ENCODE measurements at regions not wholly inside any gene's neighbourhood (a gene's known extent, or its start where the extent isn't known, plus 50 kb on each side); places are given as distances from the start of the nearest gene placed in this dataset.

DNA sequence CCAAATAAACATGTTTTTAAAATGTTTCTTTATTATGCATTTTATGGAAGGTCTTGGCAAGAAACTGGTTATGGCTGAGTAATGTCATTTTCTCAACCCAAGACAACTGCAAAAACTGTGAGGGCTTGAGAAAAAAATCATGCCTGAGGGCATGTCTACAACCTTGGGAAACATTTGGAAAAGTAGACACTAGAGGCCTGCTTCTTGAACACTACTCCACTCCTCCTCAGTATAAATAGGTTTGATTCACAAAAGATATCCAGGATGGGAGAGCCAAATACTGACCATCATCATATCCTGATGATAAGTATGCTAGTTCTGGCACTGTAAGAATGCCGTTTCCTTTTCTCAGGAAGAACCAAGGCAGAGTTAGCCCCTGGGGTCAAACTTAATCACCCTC lies 71.1 kb downstream of the OSR1 start:
- H3K4me3 ChIP-seq (ENCODE audit: low read depth, low read length), result no peak overlapping the region
- TF ChIP-seq, protein P1, sequence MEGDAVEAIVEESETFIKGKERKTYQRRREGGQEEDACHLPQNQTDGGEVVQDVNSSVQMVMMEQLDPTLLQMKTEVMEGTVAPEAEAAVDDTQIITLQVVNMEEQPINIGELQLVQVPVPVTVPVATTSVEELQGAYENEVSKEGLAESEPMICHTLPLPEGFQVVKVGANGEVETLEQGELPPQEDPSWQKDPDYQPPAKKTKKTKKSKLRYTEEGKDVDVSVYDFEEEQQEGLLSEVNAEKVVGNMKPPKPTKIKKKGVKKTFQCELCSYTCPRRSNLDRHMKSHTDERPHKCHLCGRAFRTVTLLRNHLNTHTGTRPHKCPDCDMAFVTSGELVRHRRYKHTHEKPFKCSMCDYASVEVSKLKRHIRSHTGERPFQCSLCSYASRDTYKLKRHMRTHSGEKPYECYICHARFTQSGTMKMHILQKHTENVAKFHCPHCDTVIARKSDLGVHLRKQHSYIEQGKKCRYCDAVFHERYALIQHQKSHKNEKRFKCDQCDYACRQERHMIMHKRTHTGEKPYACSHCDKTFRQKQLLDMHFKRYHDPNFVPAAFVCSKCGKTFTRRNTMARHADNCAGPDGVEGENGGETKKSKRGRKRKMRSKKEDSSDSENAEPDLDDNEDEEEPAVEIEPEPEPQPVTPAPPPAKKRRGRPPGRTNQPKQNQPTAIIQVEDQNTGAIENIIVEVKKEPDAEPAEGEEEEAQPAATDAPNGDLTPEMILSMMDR (IDR thresholded peaks at IDR 0.05; ENCODE audit: control insufficient read depth, extremely low read depth, insufficient read depth), result no peak
- DNase-seq (ENCODE audit: low read depth), result no peak

DNA sequence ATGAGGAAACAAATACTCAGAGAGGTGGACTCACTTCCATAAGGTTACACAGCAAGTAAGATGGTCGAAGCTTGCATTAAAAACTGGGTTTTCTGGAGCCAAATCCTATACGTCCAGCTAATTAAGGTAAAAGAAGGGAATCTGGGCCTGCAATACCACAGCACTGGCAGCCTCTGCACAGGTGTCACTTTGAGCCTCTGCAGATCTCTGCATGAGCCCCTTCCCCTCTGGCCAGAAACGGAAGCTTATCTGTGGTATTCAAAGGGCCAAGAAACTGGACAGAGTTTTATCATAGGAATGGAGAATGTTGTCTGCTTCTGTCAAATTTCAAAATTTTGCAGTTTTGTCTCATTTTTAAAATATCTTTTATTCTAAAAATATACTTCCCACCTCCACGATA lies 76.1 kb downstream of the OSR1 start:
- H3K4me3 ChIP-seq (ENCODE audit: low read depth, low read length), result no peak overlapping the region
- no peak for DNase-seq (ENCODE audit: low read depth)
- TF ChIP-seq, protein P1 (IDR thresholded peaks at IDR 0.05; ENCODE audit: control insufficient read depth, extremely low read depth, insufficient read depth), result no peak

DNA sequence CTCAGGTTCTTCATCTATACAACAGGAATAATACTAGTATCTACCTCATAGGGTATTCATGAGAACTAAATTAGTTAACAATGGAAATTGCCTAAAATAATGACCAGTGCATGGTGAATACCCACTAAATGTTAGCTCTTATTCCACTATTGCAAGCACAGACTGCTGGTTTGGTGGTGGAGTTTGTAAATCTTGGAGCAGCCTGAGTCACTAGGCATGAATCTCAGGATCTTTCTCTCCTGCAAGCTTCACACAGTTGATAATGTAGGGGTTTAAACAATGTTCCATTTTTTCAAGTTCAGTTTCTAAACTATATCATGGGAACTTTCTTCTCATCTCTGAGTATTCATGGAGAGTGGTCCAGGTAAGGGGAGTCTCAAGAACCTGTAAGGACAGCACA lies 84.0 kb downstream of the OSR1 start:
- no peak overlapping the region for H3K4me3 ChIP-seq (ENCODE audit: low read depth, low read length)
- TF ChIP-seq, protein P1 (IDR thresholded peaks at IDR 0.05; ENCODE audit: control insufficient read depth, extremely low read depth, insufficient read depth), result no peak
- no peak for DNase-seq (ENCODE audit: low read depth)

DNA sequence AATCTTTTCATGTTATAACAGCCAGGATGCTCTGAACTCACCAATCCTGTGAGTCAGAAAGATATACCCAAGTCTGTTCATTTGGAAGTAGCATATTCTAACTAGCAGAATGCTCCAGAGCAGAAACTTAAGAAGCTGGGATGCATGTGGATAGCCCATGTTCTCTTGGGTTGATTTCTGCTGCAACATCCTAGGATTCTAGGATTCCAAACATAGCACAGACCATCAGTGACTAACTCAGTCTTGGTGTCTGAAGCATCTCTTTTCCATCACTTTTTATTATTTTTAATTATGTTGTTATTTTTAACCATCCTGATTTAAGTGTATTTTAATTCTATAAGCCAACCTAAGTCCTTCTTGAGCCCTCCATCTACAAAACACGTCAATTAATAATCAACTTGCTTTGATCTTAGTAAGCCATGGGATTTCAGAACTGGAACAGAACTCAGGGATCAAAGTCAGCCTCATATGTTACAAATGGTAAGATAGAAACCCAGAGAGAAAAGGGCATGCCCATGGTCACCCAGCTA lies 85.4 kb downstream of the OSR1 start:
- H3K4me3 ChIP-seq (ENCODE audit: low read depth, low read length), result no peak overlapping the region
- TF ChIP-seq, protein P1 (IDR thresholded peaks at IDR 0.05; ENCODE audit: control insufficient read depth, extremely low read depth, insufficient read depth), result no peak
- DNase-seq (ENCODE audit: low read depth), result no peak

DNA sequence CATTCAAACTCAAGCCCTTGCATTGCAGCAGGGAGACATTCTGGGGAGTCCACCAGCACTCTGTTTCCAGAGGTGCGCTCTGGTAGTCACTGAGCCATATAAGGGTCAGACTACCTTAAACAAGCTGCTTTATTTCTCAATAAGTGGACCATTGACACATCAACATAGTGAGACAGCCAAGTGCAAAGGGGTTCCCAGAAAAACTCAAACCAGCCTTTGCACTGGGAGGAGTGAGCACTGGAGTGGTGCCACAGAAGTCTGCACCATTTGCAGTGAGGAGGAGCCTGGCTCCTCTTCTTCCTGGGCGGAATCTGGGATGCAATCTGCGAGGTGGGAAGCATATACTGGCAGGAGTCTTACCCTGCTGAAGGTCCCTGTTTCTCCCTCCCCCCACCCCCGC lies 86.4 kb downstream of the OSR1 start:
- no peak overlapping the region for H3K4me3 ChIP-seq (ENCODE audit: low read depth, low read length)
- DNase-seq (ENCODE audit: low read depth), result no peak
- TF ChIP-seq, protein P1 (IDR thresholded peaks at IDR 0.05; ENCODE audit: control insufficient read depth, extremely low read depth, insufficient read depth), result no peak

DNA sequence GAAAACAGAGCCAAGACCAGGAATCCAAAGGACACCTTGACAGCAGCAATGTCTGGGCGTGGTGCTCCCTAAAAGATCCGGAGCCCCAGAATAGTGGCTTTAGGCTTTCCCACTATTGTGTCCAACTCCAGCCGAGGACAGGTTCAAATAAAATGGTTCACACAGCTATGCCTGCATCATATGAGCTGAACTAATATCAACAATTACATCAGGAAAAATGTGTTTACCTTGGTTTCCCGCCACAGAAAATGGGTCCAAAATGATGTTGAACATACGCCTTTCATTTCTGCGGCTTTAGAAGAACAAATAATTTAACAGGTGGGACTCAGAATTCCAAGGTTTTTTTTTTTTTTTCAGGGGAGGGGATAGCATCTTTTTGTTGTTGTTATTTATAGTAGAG lies 93.6 kb downstream of the OSR1 start:
- TF ChIP-seq, protein P1 (IDR thresholded peaks at IDR 0.05; ENCODE audit: control insufficient read depth, extremely low read depth, insufficient read depth), result no peak
- DNase-seq (ENCODE audit: low read depth), result peak; percentile 52
- H3K4me3 ChIP-seq (ENCODE audit: low read depth, low read length), result no peak overlapping the region

DNA sequence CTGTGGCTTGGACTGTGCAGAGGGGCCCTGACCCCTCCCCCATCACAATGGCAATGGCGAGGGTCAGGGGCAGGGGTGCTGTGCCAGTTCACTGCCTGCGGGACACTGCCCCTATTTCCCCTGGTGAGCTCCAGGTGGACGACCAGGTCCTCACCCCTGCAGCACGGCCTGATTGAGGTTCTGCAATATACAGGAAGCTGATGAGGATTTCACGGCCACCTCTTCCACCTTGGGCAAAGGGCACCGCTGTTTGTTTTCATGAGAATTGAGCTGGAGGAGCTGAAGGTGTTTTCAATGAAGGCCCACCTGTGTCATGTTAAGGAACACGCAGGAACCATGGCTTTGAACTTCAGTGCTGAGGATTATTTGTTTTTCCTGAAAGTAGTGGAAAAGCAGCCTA lies 96.3 kb downstream of the OSR1 start:
- DNase-seq (ENCODE audit: low read depth), result no peak
- TF ChIP-seq, protein P1 (IDR thresholded peaks at IDR 0.05; ENCODE audit: control insufficient read depth, extremely low read depth, insufficient read depth), result no peak
- H3K4me3 ChIP-seq (ENCODE audit: low read depth, low read length), result no peak overlapping the region
